ENCODE measurements at regions not wholly inside any gene's neighbourhood (a gene's known extent, or its start where the extent isn't known, plus 50 kb on each side); places are given as distances from the start of the nearest gene placed in this dataset.

DNA sequence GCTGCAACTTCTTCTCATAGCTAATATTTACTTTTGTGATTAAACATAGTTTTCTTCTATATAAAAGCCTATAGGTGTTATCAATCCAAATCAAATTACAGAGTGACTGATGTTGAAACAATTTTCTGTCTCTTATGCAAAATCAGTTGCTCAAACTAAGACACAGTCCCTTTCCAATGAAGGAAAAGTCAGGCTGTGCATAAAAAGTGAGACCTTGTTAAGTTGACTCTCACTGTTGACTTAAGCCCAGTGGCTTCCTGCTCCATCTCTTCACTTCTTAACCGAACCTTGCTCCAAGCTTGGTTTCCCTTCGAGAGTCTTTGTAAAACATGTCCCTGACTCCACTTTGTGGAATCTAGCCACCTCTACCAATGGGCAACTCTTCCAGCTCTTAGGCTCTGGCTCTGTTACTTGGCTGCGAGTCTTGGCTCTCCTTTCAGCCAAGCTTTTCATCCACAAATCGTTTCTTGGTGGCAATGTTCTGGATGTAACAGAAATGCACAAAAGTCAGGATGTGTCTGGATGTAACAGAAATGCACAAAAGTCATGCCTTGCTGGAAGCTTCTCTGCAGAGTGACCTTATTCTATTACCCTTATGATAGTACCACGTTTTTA lies 118.9 kb downstream of the LIG4 start:
- TF ChIP-seq, protein P1, sequence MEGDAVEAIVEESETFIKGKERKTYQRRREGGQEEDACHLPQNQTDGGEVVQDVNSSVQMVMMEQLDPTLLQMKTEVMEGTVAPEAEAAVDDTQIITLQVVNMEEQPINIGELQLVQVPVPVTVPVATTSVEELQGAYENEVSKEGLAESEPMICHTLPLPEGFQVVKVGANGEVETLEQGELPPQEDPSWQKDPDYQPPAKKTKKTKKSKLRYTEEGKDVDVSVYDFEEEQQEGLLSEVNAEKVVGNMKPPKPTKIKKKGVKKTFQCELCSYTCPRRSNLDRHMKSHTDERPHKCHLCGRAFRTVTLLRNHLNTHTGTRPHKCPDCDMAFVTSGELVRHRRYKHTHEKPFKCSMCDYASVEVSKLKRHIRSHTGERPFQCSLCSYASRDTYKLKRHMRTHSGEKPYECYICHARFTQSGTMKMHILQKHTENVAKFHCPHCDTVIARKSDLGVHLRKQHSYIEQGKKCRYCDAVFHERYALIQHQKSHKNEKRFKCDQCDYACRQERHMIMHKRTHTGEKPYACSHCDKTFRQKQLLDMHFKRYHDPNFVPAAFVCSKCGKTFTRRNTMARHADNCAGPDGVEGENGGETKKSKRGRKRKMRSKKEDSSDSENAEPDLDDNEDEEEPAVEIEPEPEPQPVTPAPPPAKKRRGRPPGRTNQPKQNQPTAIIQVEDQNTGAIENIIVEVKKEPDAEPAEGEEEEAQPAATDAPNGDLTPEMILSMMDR (IDR thresholded peaks at IDR 0.05; ENCODE audit: insufficient read depth, low read length, poor library complexity, severe bottlenecking): no peak
- no peak for TF ChIP-seq EZH2phosphoT487 (conservative IDR thresholded peaks at IDR 0.05; ENCODE audit: low read length)

All from SU-DHL-6 (cell line).